Endothelial cell of umbilical vein (primary cell): ENCODE measurements at regions not wholly inside any gene's neighbourhood (a gene's known extent, or its start where the extent isn't known, plus 50 kb on each side); places are given as distances from the start of the nearest gene placed in this dataset.

Experiments
- BruUV-seq: library from RNA; stranded (reverse); fragments of 400-500 nt; replicated peaks from 2 replicates; lab custom pipeline; 2021; lab: Mats Ljungman, UMichigan
- CTCF ChIA-PET: fragments of 300-600, 350-600 bp; sonication (Branson Sonifier 250); formaldehyde crosslinking; loops from one replicate; lab custom pipeline; 2021; ENCODE audit warnings: antibody characterized with exemption, inconsistent platforms; lab: Charles Lee
- POLR2A ChIA-PET: fragments of 300-600, 350-600 bp; sonication (Branson Sonifier 250); formaldehyde crosslinking; loops from one replicate; lab custom pipeline; 2021; ENCODE audit warnings: antibody characterized with exemption, inconsistent platforms; lab: Charles Lee
- DNase-seq: peaks from one replicate; pipeline ENCODE4 v3.0.0-alpha.2; 2011; ENCODE audit warnings: low read depth, low spot score
- FAIRE-seq: peaks from 2 replicates; lab custom pipeline; 2011; peaks lifted over from hg19 to GRCh38; lab: Jason Lieb, UNC
- H2AFZ ChIP-seq: 2 replicates; pipeline ENCODE4 v1.6.0; 2012; ENCODE audit warnings: low read depth, low read length, control low read depth, inconsistent platforms
- H3K27ac ChIP-seq: 2 replicates; pipeline ENCODE4 v1.5.1; 2011; ENCODE audit warnings: low read depth, mild to moderate bottlenecking, control low read depth, low read length, moderate library complexity; ENCODE audit not compliant: insufficient read depth
- H3K27me3 ChIP-seq, 2 experiments: 2 replicates each; pipeline versions ENCODE4 v1.6.0 to v1.6.1; 2011; ENCODE audit warnings: low read length in 2 of 2, mixed read lengths in 1 of 2; ENCODE audit not compliant: control insufficient read depth in 2 of 2, insufficient read depth in 2 of 2
- H3K36me3 ChIP-seq, 2 experiments: 2 replicates in 1 of 2; 3 replicates in 1 of 2; pipeline ENCODE4 v1.5.1; 2011; ENCODE audit warnings: low read length in 2 of 2, mild to moderate bottlenecking in 1 of 2, moderate library complexity in 1 of 2; ENCODE audit not compliant: control insufficient read depth in 2 of 2, insufficient read depth in 2 of 2; ENCODE audit errors: extremely low read depth in 1 of 2
- H3K4me1 ChIP-seq: 3 replicates; pipeline ENCODE4 v1.5.1; 2011; ENCODE audit warnings: mild to moderate bottlenecking, low read length; ENCODE audit not compliant: control insufficient read depth, insufficient read depth; ENCODE audit errors: extremely low read depth
- H3K4me2 ChIP-seq: 2 replicates; pipeline ENCODE4 v1.6.1; 2011; ENCODE audit warnings: low read length, control low read depth, mixed read lengths; ENCODE audit not compliant: insufficient read depth
- H3K4me3 ChIP-seq, 3 experiments: fragments of 200-600 bp in 1 of 3; sonication (generic), shearing (Covaris generic) in 1 of 3; replicated peaks in 1 of 3; 2 replicates each; pipeline ENCODE4 v1.5.1; 2011 to 2016; ENCODE audit warnings: control low read depth in 3 of 3, low read length in 3 of 3, mild to moderate bottlenecking in 2 of 3, inconsistent platforms in 1 of 3, low read depth in 1 of 3, moderate library complexity in 1 of 3; ENCODE audit not compliant: insufficient read depth in 1 of 3
- H3K79me2 ChIP-seq: 2 replicates; pipeline ENCODE4 v1.6.0; 2012; ENCODE audit warnings: low read length, inconsistent platforms; ENCODE audit not compliant: control insufficient read depth, insufficient read depth
- H3K9ac ChIP-seq: replicated peaks from 2 replicates; pipeline ENCODE3; 2011; ENCODE audit warnings: low read length, control low read depth; ENCODE audit not compliant: insufficient read depth; ENCODE audit errors: extremely low read depth
- H3K9me1 ChIP-seq: replicated peaks from 3 replicates; pipeline ENCODE4 v1.6.0; 2011; ENCODE audit warnings: mild to moderate bottlenecking, low read length; ENCODE audit not compliant: control insufficient read depth, insufficient read depth; ENCODE audit errors: extremely low read depth
- H3K9me3 ChIP-seq: replicated peaks from 2 replicates; pipeline ENCODE4 v1.5.1; 2012; ENCODE audit warnings: low read length, inconsistent platforms; ENCODE audit not compliant: control insufficient read depth, insufficient read depth
- H4K20me1 ChIP-seq: replicated peaks from 2 replicates; pipeline ENCODE3; 2011; ENCODE audit warnings: mild to moderate bottlenecking, low read length; ENCODE audit not compliant: control insufficient read depth, insufficient read depth; ENCODE audit errors: extremely low read depth
- CTCF ChIP-seq, 2 donors: IDR thresholded peaks; 1 replicate in 1 of 2; 2 replicates in 1 of 2; pipeline ENCODE4 v1.5.1; 2011; ENCODE audit warnings: low read length in 2 of 2, mild to moderate bottlenecking in 2 of 2, moderate library complexity in 2 of 2, control low read depth in 1 of 2, inconsistent platforms in 1 of 2, low read depth in 1 of 2; ENCODE audit not compliant: insufficient read depth in 1 of 2; ENCODE audit errors: extremely low read depth in 1 of 2
- EZH2 ChIP-seq: IDR thresholded peaks from 2 replicates; pipeline ENCODE4 v1.6.1; 2012; ENCODE audit warnings: borderline replicate concordance, low read depth, mild to moderate bottlenecking, moderate library complexity, low read length, inconsistent platforms; ENCODE audit not compliant: severe bottlenecking
- FOS ChIP-seq: IDR thresholded peaks from 2 replicates; pipeline ENCODE4 v1.6.1; 2011; ENCODE audit warnings: mild to moderate bottlenecking, low read length, moderate library complexity, borderline replicate concordance; ENCODE audit not compliant: insufficient read depth
- GATA2 ChIP-seq: IDR thresholded peaks from 2 replicates; pipeline ENCODE4 v1.7.0; 2011; ENCODE audit warnings: low read depth, mild to moderate bottlenecking, moderate library complexity, mixed read lengths, low read length; ENCODE audit not compliant: insufficient read length, insufficient read depth
- JUN ChIP-seq: IDR thresholded peaks from 2 replicates; pipeline ENCODE4 v1.6.1; 2011; ENCODE audit warnings: borderline replicate concordance, low read depth; ENCODE audit not compliant: insufficient read length, insufficient read depth
- MYC ChIP-seq: IDR thresholded peaks from one replicate; pipeline ENCODE4 v1.6.1; 2011; ENCODE audit warnings: mild to moderate bottlenecking, low read depth, low read length
- POLR2A ChIP-seq: IDR thresholded peaks from 2 replicates; pipeline ENCODE4 v1.6.1; 2012; ENCODE audit warnings: low read depth, mild to moderate bottlenecking, control low read depth, low read length
- POLR2AphosphoS5 ChIP-seq: IDR thresholded peaks from 2 replicates; pipeline ENCODE4 v1.6.1; 2012; ENCODE audit warnings: low read depth, mild to moderate bottlenecking, control low read depth, low read length, moderate library complexity; ENCODE audit not compliant: insufficient read depth
- dilution Hi-C: fragments of 300-500 bp; cut with MboI; formaldehyde crosslinking; loops from one replicate; pipeline ENCODE4 v1.15.0; 2019; ENCODE audit warnings: low sequenced_read_pairs; ENCODE audit not compliant: extremely low pct_ligation_motif_present
- intact Hi-C: fragments of 100-400 bp; cut with micrococcal nuclease; formaldehyde crosslinking; loops from one replicate; pipeline ENCODE4 v1.10.0; 2022
- TF ChIP-seq, protein P1 (sequence below): IDR thresholded peaks from 2 replicates; pipeline ENCODE4 v1.6.1; 2011; ENCODE audit not compliant: insufficient read depth, insufficient read length

DNA sequence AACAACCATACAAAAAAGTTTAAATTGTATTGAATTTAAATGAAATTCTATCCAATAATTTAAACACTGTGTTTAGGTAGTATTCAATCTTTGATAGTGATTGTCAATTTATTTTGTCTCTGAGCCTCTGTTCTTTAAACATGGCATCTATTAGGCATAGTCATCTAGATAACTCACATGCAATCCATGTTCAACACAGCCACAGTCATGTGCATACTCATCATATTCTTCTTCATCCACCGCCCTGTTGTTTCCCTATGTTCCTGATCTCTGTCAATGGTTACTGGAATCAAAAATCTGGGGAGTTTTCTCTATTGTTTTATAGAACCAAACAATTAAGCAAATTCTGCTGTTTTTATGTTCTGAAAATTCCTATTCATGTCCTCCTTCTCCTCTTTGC, 521.1 kb upstream of the DAB2 start:
- dilution Hi-C loops (no loop called here), intact Hi-C loops (loop anchor here (5.0 to 10.0 kb wide), 3 partner anchors 219 to 606 kb away; no protein-coding TSS in a partner anchor)
- CTCF ChIA-PET: no interaction called here
- Histone ChIP-seq H4K20me1 (no peaks in the 10 kb centered on the region), H3K79me2 (no peaks in the 10 kb centered on the region), H3K4me3 (no peak overlapping the region), H3K4me2 (no peak overlapping the region), H3K4me1 (no peaks in the 10 kb centered on the region), H3K9me3 (no peaks in the 10 kb centered on the region), H3K9me1 (peaks cover 2% of the 10 kb centered on the region), H3K27me3 (no peaks in the 10 kb centered on the region), H2AFZ (no peak overlapping the region), H3K27ac (no peak overlapping the region), H3K36me3 (no peaks in the 10 kb centered on the region), H3K9ac (no peak overlapping the region)
- POLR2A ChIA-PET: no interaction called here
- TF ChIP-seq, protein P1, sequence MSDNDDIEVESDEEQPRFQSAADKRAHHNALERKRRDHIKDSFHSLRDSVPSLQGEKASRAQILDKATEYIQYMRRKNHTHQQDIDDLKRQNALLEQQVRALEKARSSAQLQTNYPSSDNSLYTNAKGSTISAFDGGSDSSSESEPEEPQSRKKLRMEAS: no peak
- no peak for TF ChIP-seq EZH2
- no peak for TF ChIP-seq JUN
- TF ChIP-seq FOS: no peak
- no peak for TF ChIP-seq POLR2AphosphoS5
- TF ChIP-seq GATA2: no peak
- no peak for TF ChIP-seq MYC
- no peak for TF ChIP-seq CTCF (IDR thresholded peaks at IDR 0.05; ENCODE audit: extremely low read depth in 1 of 2, insufficient read depth in 1 of 2, low read depth in 1 of 2, low read length in 2 of 2)
- no peak for TF ChIP-seq POLR2A
- no peak for DNase-seq
- BruUV-seq: no TSS peak
- no peak for FAIRE-seq
